Trophoblast cell (in vitro differentiated cells and primary cell): ENCODE measurements at regions not wholly inside any gene's neighbourhood (a gene's known extent, or its start where the extent isn't known, plus 50 kb on each side); places are given as distances from the start of the nearest gene placed in this dataset.

Experiments used
- DNase-seq, 2 donors: peaks; one replicate each; pipeline ENCODE4 v3.0.0-alpha.2; 2016
- H2AFZ ChIP-seq: 2 replicates; pipeline ENCODE4 v1.6.1; 2013; ENCODE audit warnings: low read length, moderate library complexity, mild to moderate bottlenecking; ENCODE audit not compliant: insufficient read depth, poor library complexity
- H2AK5ac ChIP-seq: 2 replicates; pipeline ENCODE4 v1.6.1; 2013; ENCODE audit warnings: mild to moderate bottlenecking, low read length
- H2BK120ac ChIP-seq: 2 replicates; pipeline ENCODE4 v1.6.1; 2013; ENCODE audit warnings: low read length, mild to moderate bottlenecking, moderate library complexity; ENCODE audit not compliant: insufficient read depth, poor library complexity
- H2BK12ac ChIP-seq: 2 replicates; pipeline ENCODE4 v1.6.1; 2013; ENCODE audit warnings: mild to moderate bottlenecking, low read length, moderate library complexity
- H2BK5ac ChIP-seq: 2 replicates; pipeline ENCODE4 v1.6.1; 2013; ENCODE audit warnings: low read length, low read depth, moderate library complexity, mild to moderate bottlenecking; ENCODE audit not compliant: poor library complexity
- H3K14ac ChIP-seq: 2 replicates; pipeline ENCODE4 v1.6.1; 2013; ENCODE audit warnings: mild to moderate bottlenecking, low read length
- H3K18ac ChIP-seq: 2 replicates; pipeline ENCODE4 v1.6.1; 2013; ENCODE audit warnings: mild to moderate bottlenecking, low read length
- H3K23ac ChIP-seq: 2 replicates; pipeline ENCODE4 v1.6.1; 2013; ENCODE audit warnings: low read length
- H3K27ac ChIP-seq: 2 replicates; pipeline ENCODE4 v1.5.1; 2013; ENCODE audit warnings: low read depth, mild to moderate bottlenecking, inconsistent platforms, low read length, moderate library complexity
- H3K27me3 ChIP-seq: 2 replicates; pipeline ENCODE4 v1.6.1; 2013; ENCODE audit warnings: inconsistent platforms, mild to moderate bottlenecking, low read length, moderate library complexity; ENCODE audit not compliant: insufficient read depth
- H3K36me3 ChIP-seq, 2 experiments: 1 replicate in 1 of 2; 2 replicates in 1 of 2; pipeline ENCODE4 v1.6.1; 2013; ENCODE audit warnings: low read length in 2 of 2, mild to moderate bottlenecking in 2 of 2, moderate library complexity in 1 of 2; ENCODE audit not compliant: insufficient read depth in 2 of 2, control insufficient read depth in 1 of 2
- H3K4ac ChIP-seq: 2 replicates; pipeline ENCODE4 v1.6.1; 2013; ENCODE audit warnings: low read depth, mild to moderate bottlenecking, low read length, moderate library complexity
- H3K4me1 ChIP-seq, 2 experiments: 1 replicate in 1 of 2; 2 replicates in 1 of 2; pipeline ENCODE4 v1.6.1; 2013; ENCODE audit warnings: low read length in 2 of 2, mild to moderate bottlenecking in 2 of 2, moderate library complexity in 1 of 2; ENCODE audit not compliant: insufficient read depth in 2 of 2, control insufficient read depth in 1 of 2
- H3K4me2 ChIP-seq: 2 replicates; pipeline ENCODE4 v1.6.1; 2013; ENCODE audit warnings: inconsistent platforms, mild to moderate bottlenecking, low read length, moderate library complexity
- H3K4me3 ChIP-seq: 2 replicates; pipeline ENCODE4 v1.5.1; 2013; ENCODE audit warnings: mild to moderate bottlenecking, low read depth, low read length, inconsistent platforms
- H3K79me1 ChIP-seq: one replicate; pipeline ENCODE4 v1.6.1; 2013; ENCODE audit warnings: low read length
- H3K79me2 ChIP-seq: 2 replicates; pipeline ENCODE4 v1.6.1; 2013; ENCODE audit warnings: low read length, mild to moderate bottlenecking; ENCODE audit not compliant: control insufficient read depth, insufficient read depth, poor library complexity
- H3K9ac ChIP-seq: 2 replicates; pipeline ENCODE4 v1.6.1; 2013; ENCODE audit warnings: mild to moderate bottlenecking, low read length
- H3K9me3 ChIP-seq: 2 replicates; pipeline ENCODE4 v1.6.1; 2013; ENCODE audit warnings: low read depth, mild to moderate bottlenecking, control low read depth, inconsistent platforms, low read length; ENCODE audit not compliant: insufficient read depth
- H4K12ac ChIP-seq: 2 replicates; pipeline ENCODE4 v1.6.1; 2013; ENCODE audit warnings: low read depth, mild to moderate bottlenecking, low read length, moderate library complexity
- H4K8ac ChIP-seq: 2 replicates; pipeline ENCODE4 v1.6.1; 2013; ENCODE audit warnings: low read depth, mild to moderate bottlenecking, low read length, moderate library complexity
- H4K91ac ChIP-seq: one replicate; pipeline ENCODE4 v1.6.1; 2013; ENCODE audit warnings: low read depth, mild to moderate bottlenecking, low read length, moderate library complexity
- WGBS: extraction: QIAGEN DNeasy Blood & Tissue Kit; methylation state at CpG from one replicate; pipeline ENCODE4 v1.1.7; 2013; ENCODE audit warnings: missing lambda C conversion rate; ENCODE audit not compliant: insufficient read length, insufficient coverage; ENCODE audit errors: extremely low coverage; 5-methylcytosine and 5-hydroxymethylcytosine counted together

GRCh38 chr3:166085164-166085856, 248.1 kb upstream of the BCHE start:
- Histone ChIP-seq H4K8ac (no peak overlapping the region), H3K18ac (no peak overlapping the region), H4K91ac (no peak overlapping the region), H3K79me1 (no peaks in the 10 kb centered on the region), H3K36me3 (no peaks in the 10 kb centered on the region), H3K4me2 (no peak overlapping the region), H2BK12ac (no peak overlapping the region), H3K23ac (no peak overlapping the region), H3K27me3 (no peaks in the 10 kb centered on the region), H3K14ac (no peak overlapping the region), H3K4me1 (no peaks in the 10 kb centered on the region), H3K79me2 (no peaks in the 10 kb centered on the region), H3K27ac (no peak overlapping the region), H3K9ac (no peak overlapping the region), H3K4ac (no peak overlapping the region), H2BK120ac (no peak overlapping the region), H2BK5ac (no peak overlapping the region), H3K4me3 (no peak overlapping the region), H3K9me3 (no peaks in the 10 kb centered on the region), H2AFZ (no peak overlapping the region), H2AK5ac (no peak overlapping the region), H4K12ac (no peak overlapping the region)
- WGBS, result no CpG with 5 or more reads among the region's 4 CpGs
- no peak for DNase-seq

DNA sequence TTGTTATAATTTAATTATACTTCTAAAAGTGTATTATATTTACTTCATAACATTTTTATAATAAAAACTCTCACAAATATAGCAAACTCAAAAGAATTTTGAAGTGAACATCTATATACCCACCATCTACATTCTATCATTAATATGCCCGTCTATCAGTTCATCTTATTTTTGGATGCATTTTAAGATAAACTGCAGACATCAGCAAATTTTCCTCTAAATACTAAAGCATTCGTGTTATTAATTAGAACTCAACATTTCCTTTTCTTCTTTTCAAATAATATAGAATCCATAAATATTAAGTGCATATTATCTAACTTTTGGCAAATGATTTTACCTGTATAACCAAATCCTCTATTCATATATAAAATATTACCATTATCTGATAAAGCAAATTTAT, 242.9 kb upstream of the BCHE start:
- no peak overlapping the region for H2BK12ac ChIP-seq
- H4K8ac ChIP-seq, result no peak overlapping the region
- H3K9ac ChIP-seq, result no peak overlapping the region
- H3K9me3 ChIP-seq, result no peaks in the 10 kb centered on the region
- H3K79me2 ChIP-seq, result no peaks in the 10 kb centered on the region
- no peak overlapping the region for H2BK5ac ChIP-seq
- H3K27me3 ChIP-seq, result no peaks in the 10 kb centered on the region
- no peak overlapping the region for H3K27ac ChIP-seq
- H3K79me1 ChIP-seq, result no peaks in the 10 kb centered on the region
- H2AK5ac ChIP-seq, result no peak overlapping the region
- no peak overlapping the region for H3K4me3 ChIP-seq
- H3K14ac ChIP-seq, result no peak overlapping the region
- H3K36me3 ChIP-seq, result no peaks in the 10 kb centered on the region
- no peak overlapping the region for H4K12ac ChIP-seq
- no peak for DNase-seq
- H2AFZ ChIP-seq, result no peak overlapping the region
- no peak overlapping the region for H4K91ac ChIP-seq
- no peak overlapping the region for H3K4ac ChIP-seq
- WGBS, result no CpG with 5 or more reads among the region's 2 CpGs
- H2BK120ac ChIP-seq, result no peak overlapping the region
- H3K18ac ChIP-seq, result no peak overlapping the region
- no peaks in the 10 kb centered on the region for H3K4me1 ChIP-seq
- H3K4me2 ChIP-seq, result no peak overlapping the region
- H3K23ac ChIP-seq, result no peak overlapping the region

DNA sequence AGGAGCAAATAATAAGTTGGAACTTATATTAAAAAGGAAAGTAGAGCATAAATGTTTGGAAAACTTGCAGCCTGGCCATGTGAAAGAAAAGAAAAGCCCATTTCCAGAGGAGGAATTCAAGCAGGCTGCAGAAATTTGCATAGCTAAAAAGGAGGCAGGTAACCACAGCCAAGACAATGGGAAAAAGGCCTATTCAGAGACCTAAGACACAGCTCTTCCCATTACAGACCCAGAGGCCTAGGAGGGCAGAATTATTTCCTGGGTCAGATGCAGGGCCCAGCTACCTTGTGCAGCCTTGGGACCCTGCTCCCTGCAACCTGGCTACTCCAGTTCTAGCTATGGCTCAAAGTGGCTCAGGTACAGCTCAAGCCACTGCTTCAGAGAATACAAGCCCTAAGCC, 234.6 kb upstream of the BCHE start:
- H3K9me3 ChIP-seq, result no peaks in the 10 kb centered on the region
- H3K36me3 ChIP-seq, result no peaks in the 10 kb centered on the region
- H4K8ac ChIP-seq, result no peak overlapping the region

DNA sequence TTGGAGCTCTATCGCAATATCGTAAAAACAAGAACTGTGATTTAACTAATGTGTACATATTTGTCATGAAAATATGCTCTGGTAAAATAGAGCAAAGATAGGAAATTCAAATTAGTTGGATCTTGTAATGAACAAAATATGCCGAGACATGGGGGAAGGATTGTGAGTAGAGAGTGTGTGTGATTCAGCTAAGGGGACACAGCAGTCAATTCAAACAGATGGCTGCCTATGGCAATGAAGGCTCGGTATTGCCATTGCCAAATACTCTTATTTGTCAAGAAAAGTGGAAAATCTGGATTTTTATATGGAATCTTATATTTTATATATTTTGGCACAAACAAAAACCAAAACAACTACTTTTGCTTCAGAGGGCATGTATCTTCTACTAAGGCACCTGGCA, 227.3 kb upstream of the BCHE start:
- Histone ChIP-seq H3K36me3 (no peaks in the 10 kb centered on the region), H2BK5ac (no peak overlapping the region), H3K4ac (no peak overlapping the region), H3K14ac (no peak overlapping the region), H2AFZ (no peak overlapping the region), H3K79me1 (no peaks in the 10 kb centered on the region), H3K79me2 (no peaks in the 10 kb centered on the region), H2AK5ac (no peak overlapping the region), H3K18ac (no peak overlapping the region), H3K9me3 (no peaks in the 10 kb centered on the region), H3K9ac (no peak overlapping the region), H3K23ac (no peak overlapping the region), H4K8ac (no peak overlapping the region), H3K27me3 (no peaks in the 10 kb centered on the region), H2BK120ac (no peak overlapping the region), H4K91ac (no peak overlapping the region), H3K4me2 (no peak overlapping the region), H3K27ac (no peak overlapping the region), H2BK12ac (no peak overlapping the region), H4K12ac (no peak overlapping the region), H3K4me3 (no peak overlapping the region), H3K4me1 (no peaks in the 10 kb centered on the region)
- no peak for DNase-seq
- WGBS, result no CpG with 5 or more reads among the region's 4 CpGs

More for the DNA sequence above, 234.6 kb upstream of the BCHE start:
- Histone ChIP-seq H3K9ac (no peak overlapping the region), H3K14ac (no peak overlapping the region), H2AFZ (no peak overlapping the region), H3K4me3 (no peak overlapping the region), H3K27ac (no peak overlapping the region), H2BK5ac (no peak overlapping the region), H3K79me2 (no peaks in the 10 kb centered on the region), H2AK5ac (no peak overlapping the region), H4K12ac (no peak overlapping the region), H2BK120ac (no peak overlapping the region), H3K4me1 (no peaks in the 10 kb centered on the region), H3K79me1 (no peaks in the 10 kb centered on the region), H3K27me3 (no peaks in the 10 kb centered on the region), H3K4me2 (no peak overlapping the region), H3K4ac (no peak overlapping the region), H3K18ac (no peak overlapping the region), H3K23ac (no peak overlapping the region), H2BK12ac (no peak overlapping the region), H4K91ac (no peak overlapping the region)
- DNase-seq, result no peak
